ENCODE measurements at regions not wholly inside any gene's neighbourhood (a gene's known extent, or its start where the extent isn't known, plus 50 kb on each side); places are given as distances from the start of the nearest gene placed in this dataset.
"Not testable (repeated sequence)": the region's sequence is repeated elsewhere in the genome, so short reads cannot be mapped to it uniquely, and the experiment has no call there.

DNA sequence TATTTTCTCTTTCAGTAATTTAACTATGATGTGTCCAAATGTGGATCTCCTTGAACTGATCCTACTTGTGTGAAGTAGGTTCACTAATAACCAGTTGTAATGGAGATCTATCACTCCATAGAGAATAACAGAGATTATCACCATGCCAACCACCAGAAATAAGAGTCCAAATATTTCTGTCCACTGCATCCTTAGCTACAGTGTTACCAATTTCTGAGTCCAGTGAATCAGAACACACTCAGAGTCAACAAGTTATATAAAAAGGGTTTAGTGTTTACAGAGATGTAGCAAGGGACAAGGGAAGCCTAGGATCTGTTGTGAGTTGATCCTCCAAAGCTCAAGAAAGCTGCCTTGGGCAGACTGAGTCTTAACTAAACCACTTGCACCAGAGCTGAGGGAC, 882.8 kb downstream of the TBC1D32 start:
- H3K27me3 ChIP-seq, result no peaks in the 10 kb centered on the region
- H3K4me3 ChIP-seq, result no peak overlapping the region
- no peaks in the 10 kb centered on the region for H3K4me1 ChIP-seq (ENCODE audit: low read depth)
- H3K9me3 ChIP-seq (ENCODE audit: low read depth), result no peaks in the 10 kb centered on the region
- no peaks in the 10 kb centered on the region for H3K36me3 ChIP-seq
- DNase-seq (ENCODE audit: low read depth in 1 of 2, low spot score in 1 of 2), result no peak
- no peak overlapping the region for H3K27ac ChIP-seq
- TF ChIP-seq, protein P1, sequence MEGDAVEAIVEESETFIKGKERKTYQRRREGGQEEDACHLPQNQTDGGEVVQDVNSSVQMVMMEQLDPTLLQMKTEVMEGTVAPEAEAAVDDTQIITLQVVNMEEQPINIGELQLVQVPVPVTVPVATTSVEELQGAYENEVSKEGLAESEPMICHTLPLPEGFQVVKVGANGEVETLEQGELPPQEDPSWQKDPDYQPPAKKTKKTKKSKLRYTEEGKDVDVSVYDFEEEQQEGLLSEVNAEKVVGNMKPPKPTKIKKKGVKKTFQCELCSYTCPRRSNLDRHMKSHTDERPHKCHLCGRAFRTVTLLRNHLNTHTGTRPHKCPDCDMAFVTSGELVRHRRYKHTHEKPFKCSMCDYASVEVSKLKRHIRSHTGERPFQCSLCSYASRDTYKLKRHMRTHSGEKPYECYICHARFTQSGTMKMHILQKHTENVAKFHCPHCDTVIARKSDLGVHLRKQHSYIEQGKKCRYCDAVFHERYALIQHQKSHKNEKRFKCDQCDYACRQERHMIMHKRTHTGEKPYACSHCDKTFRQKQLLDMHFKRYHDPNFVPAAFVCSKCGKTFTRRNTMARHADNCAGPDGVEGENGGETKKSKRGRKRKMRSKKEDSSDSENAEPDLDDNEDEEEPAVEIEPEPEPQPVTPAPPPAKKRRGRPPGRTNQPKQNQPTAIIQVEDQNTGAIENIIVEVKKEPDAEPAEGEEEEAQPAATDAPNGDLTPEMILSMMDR (IDR thresholded peaks at IDR 0.05; ENCODE audit: low read depth, low read length), result no peak

DNA sequence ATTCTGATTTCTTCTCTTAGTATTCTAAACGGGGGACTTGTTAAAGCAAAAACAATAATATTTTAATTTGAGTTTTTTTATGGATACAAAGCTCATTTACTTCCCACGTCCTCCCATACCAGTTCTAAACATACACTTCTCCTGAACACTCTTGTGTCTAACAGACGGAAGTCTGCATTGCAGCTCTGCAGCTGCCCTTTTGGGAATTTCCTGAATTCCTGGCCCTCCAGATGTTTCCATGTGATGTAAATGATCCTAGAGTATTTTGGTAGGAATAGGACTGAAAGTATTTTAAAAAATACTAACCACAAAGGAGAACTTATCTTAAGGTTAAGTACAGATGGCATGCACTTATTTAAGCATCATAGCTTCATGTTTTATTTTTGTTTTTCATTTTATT, 886.7 kb downstream of the TBC1D32 start:
- no peak overlapping the region for H3K27ac ChIP-seq

DNA sequence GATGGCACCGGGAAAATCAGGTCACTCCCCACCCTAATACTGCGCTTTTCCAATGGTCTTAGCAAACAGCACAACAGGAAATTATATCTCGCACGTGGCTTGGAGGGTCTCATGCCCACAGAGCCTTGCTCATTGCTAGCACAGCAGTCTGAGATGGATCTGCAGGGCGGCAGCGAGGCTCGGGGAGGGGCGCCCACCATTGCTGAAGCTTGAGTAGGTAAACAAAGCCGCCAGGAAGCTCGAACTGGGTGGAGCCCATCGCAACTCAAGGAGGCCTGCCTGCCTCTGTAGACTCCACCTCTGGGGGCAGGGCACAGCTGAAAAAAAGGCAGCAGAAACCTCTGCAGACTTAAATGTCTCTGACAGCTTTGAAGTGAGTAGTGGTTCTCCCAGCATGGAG, 901.4 kb downstream of the TBC1D32 start:
- not testable (repeated sequence) for DNase-seq (ENCODE audit: low read depth in 1 of 2, low spot score in 1 of 2); H3K27ac ChIP-seq; H3K9me3 ChIP-seq (ENCODE audit: low read depth); H3K27me3 ChIP-seq; H3K4me3 ChIP-seq; H3K4me1 ChIP-seq (ENCODE audit: low read depth); H3K36me3 ChIP-seq

More for the DNA sequence above, 886.7 kb downstream of the TBC1D32 start:
- TF ChIP-seq, protein P1 (IDR thresholded peaks at IDR 0.05; ENCODE audit: low read depth, low read length), result no peak
- Histone ChIP-seq H3K27me3 (no peaks in the 10 kb centered on the region), H3K4me3 (no peak overlapping the region), H3K4me1 (ENCODE audit: low read depth) (no peaks in the 10 kb centered on the region), H3K9me3 (ENCODE audit: low read depth) (no peaks in the 10 kb centered on the region), H3K36me3 (no peaks in the 10 kb centered on the region)
- DNase-seq (ENCODE audit: low read depth in 1 of 2, low spot score in 1 of 2), result no peak

DNA sequence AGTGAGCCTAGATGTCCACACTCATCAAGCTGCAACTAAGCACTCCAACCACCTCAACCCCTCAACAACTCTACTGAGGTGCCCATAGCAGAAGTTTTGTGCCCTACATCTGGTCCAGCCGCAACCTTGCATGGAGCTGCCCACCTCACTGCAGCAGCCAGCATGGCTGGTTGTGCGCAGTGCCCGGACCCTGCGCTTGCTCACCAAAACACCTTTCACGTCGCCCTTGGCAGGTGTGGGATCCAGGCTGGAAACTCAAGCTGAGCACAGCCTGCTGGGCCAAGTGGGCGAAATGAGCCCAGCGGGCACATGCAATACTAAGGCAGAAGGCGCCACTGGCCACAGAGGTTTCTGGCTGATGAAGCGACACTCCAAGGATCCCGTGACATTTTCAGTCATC, 902.4 kb downstream of the TBC1D32 start:
- Histone ChIP-seq H3K27ac (no peak overlapping the region), H3K9me3 (ENCODE audit: low read depth) (no peaks in the 10 kb centered on the region), H3K27me3 (no peaks in the 10 kb centered on the region), H3K36me3 (no peaks in the 10 kb centered on the region), H3K4me1 (ENCODE audit: low read depth) (no peaks in the 10 kb centered on the region), H3K4me3 (no peak overlapping the region)
- no peak for DNase-seq (ENCODE audit: low read depth in 1 of 2, low spot score in 1 of 2)
- TF ChIP-seq, protein P1 (IDR thresholded peaks at IDR 0.05; ENCODE audit: low read depth, low read length), result no peak

DNA sequence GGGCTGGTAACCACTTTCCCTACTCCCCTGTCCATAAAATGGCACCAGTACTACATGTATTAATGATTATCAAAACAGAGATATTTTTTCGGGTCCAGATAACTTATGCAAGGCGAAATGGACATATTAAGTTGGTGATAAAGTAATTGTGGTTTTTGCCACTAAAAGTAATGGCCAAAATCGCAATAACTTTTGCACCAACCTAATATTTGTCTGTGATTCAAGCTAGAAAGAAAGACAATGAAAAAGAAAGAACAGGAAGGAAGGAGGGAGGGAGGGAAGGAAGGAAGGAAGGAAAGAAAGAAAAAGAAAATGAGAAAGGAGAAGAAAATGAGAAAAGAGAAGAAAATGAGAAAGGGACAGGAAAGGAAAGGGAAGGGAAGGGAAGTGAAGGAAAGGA, 922.9 kb downstream of the TBC1D32 start:
- Histone ChIP-seq H3K27me3 (no peaks in the 10 kb centered on the region), H3K4me1 (ENCODE audit: low read depth) (no peaks in the 10 kb centered on the region), H3K4me3 (no peak overlapping the region), H3K36me3 (no peaks in the 10 kb centered on the region), H3K9me3 (ENCODE audit: low read depth) (no peaks in the 10 kb centered on the region), H3K27ac (no peak overlapping the region)
- TF ChIP-seq, protein P1 (IDR thresholded peaks at IDR 0.05; ENCODE audit: low read depth, low read length), result no peak
- DNase-seq (ENCODE audit: low read depth in 1 of 2, low spot score in 1 of 2), result no peak

DNA sequence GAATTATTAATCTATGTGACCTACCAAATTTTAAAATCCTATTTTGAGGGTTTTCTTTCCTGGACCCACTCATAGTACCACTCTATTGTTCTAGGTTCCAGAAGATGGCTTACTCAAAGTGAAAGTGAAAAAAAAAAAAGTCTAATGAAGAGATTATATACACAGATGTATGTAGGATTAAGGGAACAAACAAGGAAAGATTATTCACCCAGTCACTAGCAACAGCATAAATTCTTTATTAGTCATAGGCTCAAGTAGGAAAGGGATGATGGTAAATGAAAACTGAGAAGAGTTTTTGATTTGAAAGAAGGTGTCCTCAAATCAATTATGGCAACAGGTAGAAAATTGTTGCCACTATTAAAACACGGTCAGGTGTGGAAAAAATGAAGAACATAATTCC, 923.7 kb downstream of the TBC1D32 start:
- H3K9me3 ChIP-seq (ENCODE audit: low read depth), result no peaks in the 10 kb centered on the region
- no peaks in the 10 kb centered on the region for H3K36me3 ChIP-seq
- no peaks in the 10 kb centered on the region for H3K4me1 ChIP-seq (ENCODE audit: low read depth)
- H3K4me3 ChIP-seq, result no peak overlapping the region
- no peak overlapping the region for H3K27ac ChIP-seq
- TF ChIP-seq, protein P1 (IDR thresholded peaks at IDR 0.05; ENCODE audit: low read depth, low read length), result no peak
- no peaks in the 10 kb centered on the region for H3K27me3 ChIP-seq
- DNase-seq (ENCODE audit: low read depth in 1 of 2, low spot score in 1 of 2), result no peak

Measured in cardiac muscle cell (in vitro differentiated cells and primary cell).